Astrocyte (in vitro differentiated cells and primary cell): ENCODE measurements at regions not wholly inside any gene's neighbourhood (a gene's known extent, or its start where the extent isn't known, plus 50 kb on each side); places are given as distances from the start of the nearest gene placed in this dataset.

ENCODE experiments used
- DNase-seq: peaks from one replicate; pipeline ENCODE4 v3.0.0-alpha.2; 2010; ENCODE audit warnings: low read depth
- FAIRE-seq: peaks from 2 replicates; lab custom pipeline; 2011; peaks lifted over from hg19 to GRCh38; lab: Jason Lieb, UNC
- H2AFZ ChIP-seq: 2 replicates; pipeline ENCODE4 v1.6.0; 2012; ENCODE audit warnings: low read depth, low read length, inconsistent platforms
- H3K27ac ChIP-seq: 2 replicates; pipeline ENCODE4 v1.5.1; 2011; ENCODE audit warnings: low read depth, low read length, inconsistent platforms
- H3K27me3 ChIP-seq: 2 replicates; pipeline ENCODE4 v1.6.0; 2011; ENCODE audit warnings: low read length, inconsistent platforms; ENCODE audit not compliant: insufficient read depth
- H3K36me3 ChIP-seq: 2 replicates; pipeline ENCODE4 v1.5.1; 2011; ENCODE audit warnings: low read length, inconsistent platforms; ENCODE audit not compliant: insufficient read depth
- H3K4me1 ChIP-seq: 2 replicates; pipeline ENCODE4 v1.5.1; 2011; ENCODE audit warnings: low read length, inconsistent platforms; ENCODE audit not compliant: insufficient read depth
- H3K4me2 ChIP-seq: 2 replicates; pipeline ENCODE4 v1.6.0; 2012; ENCODE audit warnings: low read length, inconsistent platforms
- H3K4me3 ChIP-seq: 2 replicates; pipeline ENCODE4 v1.5.1; 2011; ENCODE audit warnings: low read depth, mild to moderate bottlenecking, low read length, inconsistent platforms; ENCODE audit not compliant: insufficient read depth
- H3K79me2 ChIP-seq: 2 replicates; pipeline ENCODE4 v1.6.0; 2012; ENCODE audit warnings: mild to moderate bottlenecking, low read length, inconsistent platforms; ENCODE audit not compliant: insufficient read depth
- H3K9ac ChIP-seq: 2 replicates; pipeline ENCODE4 v1.6.0; 2012; ENCODE audit warnings: mild to moderate bottlenecking, low read length, inconsistent platforms
- H3K9me3 ChIP-seq: 2 replicates; pipeline ENCODE4 v1.5.1; 2012; ENCODE audit warnings: low read depth, mild to moderate bottlenecking, low read length, inconsistent platforms; ENCODE audit not compliant: insufficient read depth
- H4K20me1 ChIP-seq: 2 replicates; pipeline ENCODE4 v1.6.0; 2012; ENCODE audit warnings: low read length, inconsistent platforms; ENCODE audit not compliant: insufficient read depth
- H3K27ac Mint-ChIP-seq: one replicate; pipeline ENCODE4 v1.8.0; 2021; ENCODE audit warnings: mild to moderate bottlenecking, mixed read lengths; ENCODE audit not compliant: unreplicated experiment
- H3K27me3 Mint-ChIP-seq: one replicate; pipeline ENCODE4 v1.8.0; 2021; ENCODE audit warnings: low read depth, mixed read lengths; ENCODE audit not compliant: unreplicated experiment
- H3K36me3 Mint-ChIP-seq: one replicate; pipeline ENCODE4 v1.8.0; 2021; ENCODE audit warnings: low read depth, mixed read lengths; ENCODE audit not compliant: unreplicated experiment
- H3K4me1 Mint-ChIP-seq: one replicate; pipeline ENCODE4 v1.8.0; 2021; ENCODE audit warnings: low read depth, mixed read lengths; ENCODE audit not compliant: unreplicated experiment
- H3K4me3 Mint-ChIP-seq: one replicate; pipeline ENCODE4 v1.8.0; 2021; ENCODE audit warnings: mild to moderate bottlenecking, moderate library complexity, mixed read lengths; ENCODE audit not compliant: unreplicated experiment
- H3K9me3 Mint-ChIP-seq: one replicate; pipeline ENCODE4 v1.8.0; 2021; ENCODE audit warnings: mild to moderate bottlenecking, mixed read lengths; ENCODE audit not compliant: unreplicated experiment
- EZH2 ChIP-seq: IDR thresholded peaks from 2 replicates; pipeline ENCODE4 v1.6.1; 2012; ENCODE audit warnings: mild to moderate bottlenecking, low read length, inconsistent platforms; ENCODE audit not compliant: insufficient read depth
- TF ChIP-seq, protein P1 (sequence below): IDR thresholded peaks from 2 replicates; pipeline ENCODE4 v1.5.1; 2011; ENCODE audit warnings: low read depth, mild to moderate bottlenecking, inconsistent platforms, low read length, moderate library complexity; ENCODE audit not compliant: insufficient read depth

DNA sequence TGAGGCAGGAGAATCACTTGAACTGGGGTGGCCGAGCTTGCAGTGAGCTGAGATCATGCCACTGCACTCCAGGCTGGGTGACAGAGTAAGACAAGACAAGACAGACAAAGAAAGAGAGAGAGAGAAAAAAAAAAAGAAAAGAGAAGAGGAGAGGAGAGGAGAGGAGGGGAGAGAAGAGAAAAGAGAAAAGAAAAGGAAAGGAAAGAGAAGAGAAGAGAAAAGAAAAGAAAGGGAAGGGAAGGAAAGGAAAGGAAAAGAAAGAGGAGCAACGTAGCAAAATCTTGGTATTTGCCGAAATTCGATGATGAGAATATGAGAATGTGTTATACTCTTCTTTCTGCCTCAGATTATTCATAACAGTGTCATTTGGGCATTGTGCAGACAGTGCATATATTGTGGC lies 101.2 kb upstream of the PFKP start:
- no peak overlapping the region for H3K4me3 ChIP-seq
- no peaks in the 10 kb centered on the region for H3K27me3 ChIP-seq
- no peak overlapping the region for H3K27ac Mint-ChIP-seq
- no peak for TF ChIP-seq EZH2
- TF ChIP-seq, protein P1, sequence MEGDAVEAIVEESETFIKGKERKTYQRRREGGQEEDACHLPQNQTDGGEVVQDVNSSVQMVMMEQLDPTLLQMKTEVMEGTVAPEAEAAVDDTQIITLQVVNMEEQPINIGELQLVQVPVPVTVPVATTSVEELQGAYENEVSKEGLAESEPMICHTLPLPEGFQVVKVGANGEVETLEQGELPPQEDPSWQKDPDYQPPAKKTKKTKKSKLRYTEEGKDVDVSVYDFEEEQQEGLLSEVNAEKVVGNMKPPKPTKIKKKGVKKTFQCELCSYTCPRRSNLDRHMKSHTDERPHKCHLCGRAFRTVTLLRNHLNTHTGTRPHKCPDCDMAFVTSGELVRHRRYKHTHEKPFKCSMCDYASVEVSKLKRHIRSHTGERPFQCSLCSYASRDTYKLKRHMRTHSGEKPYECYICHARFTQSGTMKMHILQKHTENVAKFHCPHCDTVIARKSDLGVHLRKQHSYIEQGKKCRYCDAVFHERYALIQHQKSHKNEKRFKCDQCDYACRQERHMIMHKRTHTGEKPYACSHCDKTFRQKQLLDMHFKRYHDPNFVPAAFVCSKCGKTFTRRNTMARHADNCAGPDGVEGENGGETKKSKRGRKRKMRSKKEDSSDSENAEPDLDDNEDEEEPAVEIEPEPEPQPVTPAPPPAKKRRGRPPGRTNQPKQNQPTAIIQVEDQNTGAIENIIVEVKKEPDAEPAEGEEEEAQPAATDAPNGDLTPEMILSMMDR: no peak
- no peaks in the 10 kb centered on the region for H4K20me1 ChIP-seq
- H3K27ac ChIP-seq: no peak overlapping the region
- no peaks in the 10 kb centered on the region for H3K4me1 ChIP-seq
- peaks cover 3% of the 10 kb centered on the region for H3K36me3 Mint-ChIP-seq
- no peak overlapping the region for H3K9ac ChIP-seq
- no peaks in the 10 kb centered on the region for H3K9me3 ChIP-seq
- FAIRE-seq (no peak), DNase-seq (no peak)
- peaks cover 11% of the 10 kb centered on the region for H3K4me1 Mint-ChIP-seq
- no peak overlapping the region for H3K4me3 Mint-ChIP-seq
- no peaks in the 10 kb centered on the region for H3K27me3 Mint-ChIP-seq
- H3K36me3 ChIP-seq: no peaks in the 10 kb centered on the region
- H3K4me2 ChIP-seq: no peak overlapping the region
- peaks cover 11% of the 10 kb centered on the region for H3K9me3 Mint-ChIP-seq
- H3K79me2 ChIP-seq: no peaks in the 10 kb centered on the region
- no peak overlapping the region for H2AFZ ChIP-seq

DNA sequence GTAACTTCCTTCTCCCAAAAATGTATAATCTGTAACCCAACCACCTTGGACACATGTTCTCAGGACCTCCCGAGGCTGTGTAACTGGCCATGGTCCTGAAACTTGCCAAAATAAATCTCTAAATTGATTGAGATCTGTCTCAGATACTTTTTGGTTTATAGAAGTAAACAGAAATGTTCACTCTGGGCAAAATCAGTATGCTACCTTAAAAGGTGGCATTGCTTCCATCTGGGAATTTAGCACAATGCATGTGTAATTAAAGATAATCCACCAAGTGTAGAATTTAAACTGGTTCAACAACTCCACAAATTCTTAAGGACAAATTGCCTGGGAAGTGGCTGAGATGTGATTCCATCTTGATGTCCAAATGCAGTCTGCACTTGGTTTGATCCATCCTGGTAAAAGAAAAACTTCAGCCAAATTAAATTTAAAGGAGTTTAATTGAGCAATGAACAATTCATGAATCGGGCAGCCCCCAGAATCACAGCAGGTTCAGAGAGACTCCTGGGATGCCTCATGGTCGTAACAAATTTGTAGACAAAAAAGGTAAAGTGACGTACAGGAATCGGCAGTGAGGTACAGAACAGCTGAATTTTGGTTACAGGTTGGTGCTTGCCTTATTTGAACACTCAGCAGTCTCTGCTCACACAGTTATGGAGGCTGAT lies 102.6 kb upstream of the PFKP start:
- Histone ChIP-seq H4K20me1 (no peaks in the 10 kb centered on the region), H3K79me2 (no peaks in the 10 kb centered on the region), H3K36me3 (no peaks in the 10 kb centered on the region), H2AFZ (no peak overlapping the region), H3K27me3 (no peaks in the 10 kb centered on the region), H3K4me3 (no peak overlapping the region), H3K9ac (no peak overlapping the region), H3K27ac (no peak overlapping the region), H3K4me1 (no peaks in the 10 kb centered on the region), H3K4me2 (no peak overlapping the region), H3K9me3 (no peaks in the 10 kb centered on the region)
- no peak for TF ChIP-seq EZH2
- TF ChIP-seq, protein P1: no peak
- H3K4me3 Mint-ChIP-seq: no peak overlapping the region
- DNase-seq (no peak), FAIRE-seq (no peak)
- peaks cover 11% of the 10 kb centered on the region for H3K4me1 Mint-ChIP-seq
- no peak overlapping the region for H3K27ac Mint-ChIP-seq
- no peaks in the 10 kb centered on the region for H3K27me3 Mint-ChIP-seq
- peaks cover 11% of the 10 kb centered on the region for H3K9me3 Mint-ChIP-seq
- H3K36me3 Mint-ChIP-seq: peaks cover 5% of the 10 kb centered on the region

DNA sequence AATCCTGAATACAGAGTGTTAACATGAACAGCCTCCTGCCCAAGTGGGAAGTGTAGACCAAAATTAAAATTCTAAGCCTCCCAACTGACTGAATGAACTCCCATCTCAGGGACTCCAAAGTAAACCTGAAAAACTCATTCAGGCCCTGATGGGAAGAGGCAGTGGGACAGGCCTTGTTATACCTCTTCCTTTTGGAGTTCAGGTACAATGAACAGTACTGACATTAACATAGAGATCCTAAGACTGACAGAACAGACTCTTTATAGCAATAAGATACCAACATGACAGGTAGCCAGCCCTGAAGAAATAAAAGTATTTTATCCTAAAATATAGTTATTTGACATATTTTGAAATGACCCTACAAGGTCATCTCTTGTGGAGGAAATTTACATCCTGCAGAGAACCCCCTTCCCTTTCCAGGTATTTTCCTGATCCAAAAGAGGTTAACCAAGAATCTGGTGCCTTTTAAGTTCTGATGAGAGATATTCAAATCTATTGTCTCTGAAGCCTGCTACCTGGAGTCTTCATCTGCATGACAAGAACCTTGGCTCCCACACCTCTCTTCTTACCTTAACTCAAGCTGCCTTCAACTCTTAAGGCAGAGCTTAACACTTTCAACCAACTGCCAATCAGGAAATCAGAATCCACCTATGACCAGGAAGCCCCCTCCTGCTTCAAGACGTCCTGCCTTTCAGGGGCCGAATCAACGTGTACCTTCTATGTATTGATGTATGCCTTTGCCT lies 103.3 kb upstream of the PFKP start:
- Histone ChIP-seq H3K79me2 (no peaks in the 10 kb centered on the region), H3K36me3 (no peaks in the 10 kb centered on the region), H3K4me3 (no peak overlapping the region), H3K27me3 (no peaks in the 10 kb centered on the region), H4K20me1 (no peaks in the 10 kb centered on the region), H3K9me3 (no peaks in the 10 kb centered on the region), H2AFZ (no peak overlapping the region), H3K27ac (no peak overlapping the region), H3K4me1 (no peaks in the 10 kb centered on the region), H3K4me2 (no peak overlapping the region), H3K9ac (no peak overlapping the region)
- H3K27ac Mint-ChIP-seq: no peak overlapping the region
- FAIRE-seq (no peak), DNase-seq (no peak)
- H3K4me3 Mint-ChIP-seq: no peak overlapping the region
- H3K9me3 Mint-ChIP-seq: peaks cover 11% of the 10 kb centered on the region
- no peak for TF ChIP-seq EZH2
- TF ChIP-seq, protein P1: no peak
- H3K36me3 Mint-ChIP-seq: peaks cover 5% of the 10 kb centered on the region
- H3K4me1 Mint-ChIP-seq: peaks cover 10% of the 10 kb centered on the region
- H3K27me3 Mint-ChIP-seq: no peaks in the 10 kb centered on the region
